PC-9 (cell line): ENCODE measurements at regions not wholly inside any gene's neighbourhood (a gene's known extent, or its start where the extent isn't known, plus 50 kb on each side); places are given as distances from the start of the nearest gene placed in this dataset.

Source experiments
- BruUV-seq: library from RNA; stranded (reverse); fragments of 400-500 nt; replicated peaks from 2 replicates; lab custom pipeline; 2021; lab: Mats Ljungman, UMichigan
- CTCF ChIA-PET: fragments of 300-600 bp; sonication (Branson Sonifier 250); formaldehyde crosslinking; loops from one replicate; lab custom pipeline; 2022; ENCODE audit warnings: antibody characterized with exemption; lab: Charles Lee
- POLR2A ChIA-PET: fragments of 300-600 bp; sonication (Branson Sonifier 250); formaldehyde crosslinking; loops from one replicate; lab custom pipeline; 2022; ENCODE audit warnings: antibody characterized with exemption; ENCODE audit not compliant: unreplicated experiment; lab: Charles Lee
- DNase-seq, 2 experiments: peaks; one replicate each; pipeline versions ENCODE4 v3.0.0 to v3.0.0-alpha.2; 2015 to 2022; ENCODE audit warnings: mixed read lengths in 1 of 2
- H2AFZ ChIP-seq: fragments of 200-600 bp; sonication (generic); 2 replicates; pipeline ENCODE4 v1.8.1; 2017; ENCODE audit warnings: antibody characterized with exemption
- H3F3A ChIP-seq: fragments of 200-600 bp; sonication (generic); 2 replicates; pipeline ENCODE4 v1.8.1; 2017; ENCODE audit warnings: antibody characterized with exemption, mild to moderate bottlenecking, low read depth; ENCODE audit not compliant: insufficient read depth
- H3K27ac ChIP-seq: fragments of 200-600 bp; sonication (generic); 2 replicates; pipeline ENCODE4 v1.6.1; 2016; ENCODE audit warnings: mixed run types
- H3K27me3 ChIP-seq: fragments of 200-600 bp; sonication (generic); 2 replicates; pipeline ENCODE4 v1.6.1; 2016; ENCODE audit warnings: low read depth, mixed run types; ENCODE audit not compliant: insufficient read depth
- H3K36me3 ChIP-seq: fragments of 200-600 bp; sonication (generic); 2 replicates; pipeline ENCODE4 v1.6.1; 2016; ENCODE audit warnings: low read depth, mixed run types
- H3K4me1 ChIP-seq: fragments of 200-600 bp; sonication (generic); replicated peaks from 2 replicates; pipeline ENCODE4 v1.6.1; 2016; ENCODE audit warnings: mixed run types; ENCODE audit not compliant: insufficient read depth
- H3K4me2 ChIP-seq: fragments of 200-600 bp; sonication (generic); 2 replicates; pipeline ENCODE4 v1.6.1; 2017; ENCODE audit warnings: mixed run types
- H3K4me3 ChIP-seq: fragments of 200-600 bp; sonication (generic); 2 replicates; pipeline ENCODE4 v1.6.1; 2016; ENCODE audit warnings: mixed run types
- H3K79me2 ChIP-seq: fragments of 200-600 bp; sonication (generic); 2 replicates; pipeline ENCODE4 v1.6.1; 2017; ENCODE audit warnings: low read depth, mixed run types
- H3K9me2 ChIP-seq: fragments of 200-600 bp; sonication (generic); 2 replicates; pipeline ENCODE4 v1.8.1; 2017; ENCODE audit warnings: mild to moderate bottlenecking; ENCODE audit not compliant: insufficient read depth
- H3K9me3 ChIP-seq: fragments of 200-600 bp; sonication (generic); 2 replicates; pipeline ENCODE4 v1.8.1; 2016; ENCODE audit warnings: low read depth; ENCODE audit not compliant: insufficient read depth
- H4K20me1 ChIP-seq: fragments of 200-600 bp; sonication (generic); 2 replicates; pipeline ENCODE4 v1.8.1; 2017; ENCODE audit not compliant: insufficient read depth
- EZH2 ChIP-seq: fragments of 200-600 bp; sonication (generic); IDR thresholded peaks from 2 replicates; pipeline ENCODE4 v1.8.0; 2017; ENCODE audit warnings: antibody characterized with exemption, low read depth
- intact Hi-C: fragments of 100-400 bp; cut with micrococcal nuclease; formaldehyde crosslinking; loops from one replicate; pipeline ENCODE4 v1.10.0; 2022; ENCODE audit not compliant: unreplicated experiment
- TF ChIP-seq, protein P1 (sequence below): fragments of 200-600 bp; sonication (generic); conservative IDR thresholded peaks from 2 replicates; pipeline ENCODE4 v1.6.1; 2017; ENCODE audit warnings: mixed run types, antibody characterized with exemption, mild to moderate bottlenecking, moderate library complexity

- no peaks in the 10 kb centered on the region for H4K20me1 ChIP-seq
- no peaks in the 10 kb centered on the region for H3K36me3 ChIP-seq
- no peaks in the 10 kb centered on the region for H3F3A ChIP-seq
- TF ChIP-seq, protein P1, sequence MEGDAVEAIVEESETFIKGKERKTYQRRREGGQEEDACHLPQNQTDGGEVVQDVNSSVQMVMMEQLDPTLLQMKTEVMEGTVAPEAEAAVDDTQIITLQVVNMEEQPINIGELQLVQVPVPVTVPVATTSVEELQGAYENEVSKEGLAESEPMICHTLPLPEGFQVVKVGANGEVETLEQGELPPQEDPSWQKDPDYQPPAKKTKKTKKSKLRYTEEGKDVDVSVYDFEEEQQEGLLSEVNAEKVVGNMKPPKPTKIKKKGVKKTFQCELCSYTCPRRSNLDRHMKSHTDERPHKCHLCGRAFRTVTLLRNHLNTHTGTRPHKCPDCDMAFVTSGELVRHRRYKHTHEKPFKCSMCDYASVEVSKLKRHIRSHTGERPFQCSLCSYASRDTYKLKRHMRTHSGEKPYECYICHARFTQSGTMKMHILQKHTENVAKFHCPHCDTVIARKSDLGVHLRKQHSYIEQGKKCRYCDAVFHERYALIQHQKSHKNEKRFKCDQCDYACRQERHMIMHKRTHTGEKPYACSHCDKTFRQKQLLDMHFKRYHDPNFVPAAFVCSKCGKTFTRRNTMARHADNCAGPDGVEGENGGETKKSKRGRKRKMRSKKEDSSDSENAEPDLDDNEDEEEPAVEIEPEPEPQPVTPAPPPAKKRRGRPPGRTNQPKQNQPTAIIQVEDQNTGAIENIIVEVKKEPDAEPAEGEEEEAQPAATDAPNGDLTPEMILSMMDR = no peak
- TF ChIP-seq EZH2 = no peak
- ChIA-PET POLR2A (no interaction called here), CTCF (no interaction called here)
- BruUV-seq = no TSS peak
- H3K27ac ChIP-seq = no peak overlapping the region
- DNase-seq = no peak
- no peaks in the 10 kb centered on the region for H3K79me2 ChIP-seq
- intact Hi-C loops = no loop called here
- H3K9me3 ChIP-seq = no peaks in the 10 kb centered on the region
- H3K4me1 ChIP-seq = no peaks in the 10 kb centered on the region
- H3K27me3 ChIP-seq = no peaks in the 10 kb centered on the region
- H3K9me2 ChIP-seq = no peaks in the 10 kb centered on the region
- no peak overlapping the region for H2AFZ ChIP-seq
- no peak overlapping the region for H3K4me2 ChIP-seq
- H3K4me3 ChIP-seq = no peak overlapping the region
These were observed 365.5 kb downstream of the SLITRK1 start for GRCh38 chr13:83516781-83517180.

DNA sequence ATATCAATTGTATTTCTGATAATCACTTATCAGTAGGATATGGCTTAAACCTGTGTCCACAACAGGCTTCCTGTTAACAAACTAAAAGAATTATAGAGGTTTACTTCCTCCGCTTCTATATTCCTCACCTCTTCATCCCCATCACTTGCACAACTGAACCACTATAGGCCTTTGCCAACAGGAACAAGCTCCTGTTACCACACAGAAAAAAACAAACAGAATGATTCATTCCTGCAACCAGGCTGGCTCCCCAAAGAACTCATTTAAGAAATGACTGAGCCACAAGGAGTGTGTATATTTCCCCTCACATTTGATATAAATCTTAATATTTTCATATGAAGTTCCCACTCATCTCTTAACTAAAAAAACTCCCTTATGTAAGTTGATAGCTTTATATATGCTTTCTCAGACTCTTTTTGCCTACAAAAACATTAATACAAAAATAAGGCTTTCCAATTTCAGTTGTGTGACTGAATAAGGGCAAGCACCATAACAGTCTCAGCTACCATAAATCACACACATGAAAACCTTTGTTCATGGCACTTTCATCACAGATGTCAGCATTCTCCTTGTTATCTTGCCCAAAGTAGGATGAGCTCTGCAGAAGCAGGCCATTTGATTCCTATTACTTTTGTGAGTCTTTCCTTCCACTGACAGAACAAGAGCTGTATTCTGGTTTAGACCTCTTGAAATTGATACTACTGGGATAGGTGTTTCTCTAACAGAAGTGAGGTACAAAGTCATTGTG, 366.8 kb downstream of the SLITRK1 start:
- no peaks in the 10 kb centered on the region for H3K9me2 ChIP-seq
- intact Hi-C loops = no loop called here
- no TSS peak for BruUV-seq
- H3K36me3 ChIP-seq = no peaks in the 10 kb centered on the region
- no peak overlapping the region for H3K27ac ChIP-seq
- H3K79me2 ChIP-seq = no peaks in the 10 kb centered on the region
- H3K27me3 ChIP-seq = no peaks in the 10 kb centered on the region
- DNase-seq = no peak
- ChIA-PET POLR2A (interaction anchor here (0.6 kb wide), 2 partner anchors 238 to 1498 kb away, joined by 6 to 8 read pairs; no protein-coding TSS in a partner anchor), CTCF (no interaction called here)
- no peak overlapping the region for H3K4me3 ChIP-seq
- no peaks in the 10 kb centered on the region for H3K4me1 ChIP-seq
- H3K4me2 ChIP-seq = no peak overlapping the region
- no peaks in the 10 kb centered on the region for H3F3A ChIP-seq
- no peak for TF ChIP-seq EZH2
- TF ChIP-seq, protein P1 = no peak
- no peaks in the 10 kb centered on the region for H4K20me1 ChIP-seq
- H2AFZ ChIP-seq = no peak overlapping the region
- H3K9me3 ChIP-seq = no peaks in the 10 kb centered on the region

- DNase-seq = no peak
- Histone ChIP-seq H3K27ac (no peak overlapping the region), H3K4me1 (no peaks in the 10 kb centered on the region), H3K9me2 (no peaks in the 10 kb centered on the region), H3K36me3 (no peaks in the 10 kb centered on the region), H4K20me1 (no peaks in the 10 kb centered on the region), H3K9me3 (no peaks in the 10 kb centered on the region), H3K27me3 (no peaks in the 10 kb centered on the region), H3K4me2 (no peak overlapping the region), H3K4me3 (no peak overlapping the region), H2AFZ (no peak overlapping the region), H3F3A (no peaks in the 10 kb centered on the region), H3K79me2 (no peaks in the 10 kb centered on the region)
- POLR2A ChIA-PET = no interaction called here
- BruUV-seq = no TSS peak
- intact Hi-C loops = no loop called here
- TF ChIP-seq, protein P1 = no peak
- TF ChIP-seq EZH2 = no peak
- CTCF ChIA-PET = no interaction called here
These were observed 373.4 kb downstream of the SLITRK1 start for GRCh38 chr13:83508771-83509301.
